ENCODE measurements at regions not wholly inside any gene's neighbourhood (a gene's known extent, or its start where the extent isn't known, plus 50 kb on each side); places are given as distances from the start of the nearest gene placed in this dataset.

GRCh38 chr12:47306130-47306529, 226.4 kb upstream of the AMIGO2 start:
- Mint-ChIP-seq H3K27ac (peak overlapping the region; percentile 92), H3K9me3 (peaks cover 38% of the 10 kb centered on the region), H3K4me3 (no peak overlapping the region), H3K27me3 (no peaks in the 10 kb centered on the region), H3K36me3 (ENCODE audit: low read depth) (peaks cover 72% of the 10 kb centered on the region), H3K4me1 (ENCODE audit: low read depth) (peaks cover 83% of the 10 kb centered on the region)
- DNase-seq, result no peak

- peaks cover 33% of the 10 kb centered on the region for H3K9me3 Mint-ChIP-seq
Observed at GRCh38 chr12:47305464-47305863, 225.7 kb upstream of the AMIGO2 start.

GRCh38 chr12:47303995-47304560, 224.3 kb upstream of the AMIGO2 start:
- H3K36me3 Mint-ChIP-seq (ENCODE audit: low read depth), result peaks cover 61% of the 10 kb centered on the region
- peak overlapping the region; percentile 91 for H3K27ac Mint-ChIP-seq
- peaks cover 78% of the 10 kb centered on the region for H3K4me1 Mint-ChIP-seq (ENCODE audit: low read depth)
- no peak overlapping the region for H3K4me3 Mint-ChIP-seq
- no peaks in the 10 kb centered on the region for H3K27me3 Mint-ChIP-seq
- H3K9me3 Mint-ChIP-seq, result peaks cover 26% of the 10 kb centered on the region
- DNase-seq, result no peak

More at GRCh38 chr12:47305464-47305863, 225.7 kb upstream of the AMIGO2 start:
- Mint-ChIP-seq H3K27me3 (no peaks in the 10 kb centered on the region), H3K36me3 (ENCODE audit: low read depth) (peaks cover 69% of the 10 kb centered on the region), H3K4me3 (no peak overlapping the region), H3K27ac (peak overlapping the region; percentile 67), H3K4me1 (ENCODE audit: low read depth) (peaks cover 78% of the 10 kb centered on the region)
- no peak for DNase-seq

- Mint-ChIP-seq H3K36me3 (ENCODE audit: low read depth) (peaks cover 62% of the 10 kb centered on the region), H3K4me3 (no peak overlapping the region), H3K27ac (peak overlapping the region; percentile 91), H3K4me1 (ENCODE audit: low read depth) (peaks cover 78% of the 10 kb centered on the region), H3K9me3 (peaks cover 24% of the 10 kb centered on the region), H3K27me3 (no peaks in the 10 kb centered on the region)
- no peak for DNase-seq
Observed at GRCh38 chr12:47303207-47303606, 223.4 kb upstream of the AMIGO2 start.

- peak overlapping the region; percentile 26 for H3K4me3 Mint-ChIP-seq
- H3K27ac Mint-ChIP-seq, result peak overlapping the region; percentile 91
- no peaks in the 10 kb centered on the region for H3K27me3 Mint-ChIP-seq
- H3K4me1 Mint-ChIP-seq (ENCODE audit: low read depth), result peaks cover 77% of the 10 kb centered on the region
- H3K9me3 Mint-ChIP-seq, result peaks cover 18% of the 10 kb centered on the region
- no peak for DNase-seq
- H3K36me3 Mint-ChIP-seq (ENCODE audit: low read depth), result peaks cover 55% of the 10 kb centered on the region
Observed at GRCh38 chr12:47302111-47302671, 222.4 kb upstream of the AMIGO2 start.

- peaks cover 79% of the 10 kb centered on the region for H3K4me1 Mint-ChIP-seq (ENCODE audit: low read depth)
- peak overlapping the region; percentile 85 for H3K27ac Mint-ChIP-seq
- no peak for DNase-seq
- H3K27me3 Mint-ChIP-seq, result no peaks in the 10 kb centered on the region
- H3K4me3 Mint-ChIP-seq, result no peak overlapping the region
- peaks cover 34% of the 10 kb centered on the region for H3K36me3 Mint-ChIP-seq (ENCODE audit: low read depth)
- peaks cover 5% of the 10 kb centered on the region for H3K9me3 Mint-ChIP-seq
Observed at GRCh38 chr12:47299586-47299985, 219.8 kb upstream of the AMIGO2 start.

- peak overlapping the region; percentile 85 for H3K27ac Mint-ChIP-seq
- H3K27me3 Mint-ChIP-seq, result no peaks in the 10 kb centered on the region
- no peaks in the 10 kb centered on the region for H3K9me3 Mint-ChIP-seq
- H3K4me1 Mint-ChIP-seq (ENCODE audit: low read depth), result peaks cover 67% of the 10 kb centered on the region
- no peak overlapping the region for H3K4me3 Mint-ChIP-seq
- H3K36me3 Mint-ChIP-seq (ENCODE audit: low read depth), result peaks cover 24% of the 10 kb centered on the region
- no peak for DNase-seq
Observed at GRCh38 chr12:47297993-47298392, 218.2 kb upstream of the AMIGO2 start.

GRCh38 chr12:47296828-47297227, 217.1 kb upstream of the AMIGO2 start:
- no peaks in the 10 kb centered on the region for H3K9me3 Mint-ChIP-seq
- no peak for DNase-seq
- no peaks in the 10 kb centered on the region for H3K27me3 Mint-ChIP-seq
- H3K4me3 Mint-ChIP-seq, result no peak overlapping the region
- H3K36me3 Mint-ChIP-seq (ENCODE audit: low read depth), result peaks cover 19% of the 10 kb centered on the region
- H3K4me1 Mint-ChIP-seq (ENCODE audit: low read depth), result peaks cover 55% of the 10 kb centered on the region
- H3K27ac Mint-ChIP-seq, result no peak overlapping the region

- Mint-ChIP-seq H3K4me1 (ENCODE audit: low read depth) (peaks cover 30% of the 10 kb centered on the region), H3K27me3 (no peaks in the 10 kb centered on the region), H3K36me3 (ENCODE audit: low read depth) (peaks cover 5% of the 10 kb centered on the region), H3K9me3 (peaks cover 1% of the 10 kb centered on the region), H3K27ac (no peak overlapping the region), H3K4me3 (no peak overlapping the region)
- no peak for DNase-seq
Observed at GRCh38 chr12:47293406-47293805, 213.6 kb upstream of the AMIGO2 start.

GRCh38 chr12:47286676-47287075, 206.9 kb upstream of the AMIGO2 start:
- Mint-ChIP-seq H3K27ac (no peak overlapping the region), H3K27me3 (no peaks in the 10 kb centered on the region), H3K36me3 (ENCODE audit: low read depth) (no peaks in the 10 kb centered on the region), H3K9me3 (peaks cover 2% of the 10 kb centered on the region), H3K4me3 (no peak overlapping the region), H3K4me1 (ENCODE audit: low read depth) (peaks cover 26% of the 10 kb centered on the region)
- no peak for DNase-seq
